H1 (cell line): ENCODE measurements at regions not wholly inside any gene's neighbourhood (a gene's known extent, or its start where the extent isn't known, plus 50 kb on each side); places are given as distances from the start of the nearest gene placed in this dataset.

ENCODE experiments used
- BRCA1 ChIP-seq: IDR thresholded peaks from 2 replicates; pipeline ENCODE4 v1.6.1; 2012; ENCODE audit warnings: low read depth, low read length, improper control_type of control experiment
- CBX5 ChIP-seq: fragments of 300-800, 300-1000 bp; sonication (generic); IDR thresholded peaks from 2 replicates; pipeline ENCODE4 v1.7.1; 2016; ENCODE audit warnings: antibody characterized with exemption, low read length, low read depth
- CEBPB ChIP-seq: IDR thresholded peaks from 2 replicates; pipeline ENCODE4 v1.6.1; 2012; ENCODE audit warnings: low read depth, low read length
- CHD7 ChIP-seq: fragments of 300-600 bp; sonication (generic); IDR thresholded peaks from 2 replicates; pipeline ENCODE4 v1.7.1; 2012; ENCODE audit warnings: low read length, moderate library complexity, mild to moderate bottlenecking, inconsistent platforms; ENCODE audit not compliant: insufficient replicate concordance
- CTBP2 ChIP-seq: IDR thresholded peaks from 2 replicates; pipeline ENCODE4 v1.7.0; 2011; ENCODE audit warnings: borderline replicate concordance, mild to moderate bottlenecking, moderate library complexity, mixed read lengths, low read length; ENCODE audit not compliant: insufficient read depth, insufficient read length
- NANOG ChIP-seq: IDR thresholded peaks from 2 replicates; pipeline ENCODE4 v1.6.1; 2011; ENCODE audit warnings: low read length, low read depth, mild to moderate bottlenecking, inconsistent platforms; ENCODE audit not compliant: insufficient read depth, poor library complexity, severe bottlenecking
- PHF8 ChIP-seq: fragments of 200-600 bp; sonication (generic); conservative IDR thresholded peaks from 2 replicates; pipeline ENCODE4 v1.7.1; 2012; ENCODE audit warnings: low read depth, mild to moderate bottlenecking, inconsistent platforms, low read length, moderate library complexity
- YY1 ChIP-seq: IDR thresholded peaks from 2 replicates; pipeline ENCODE4 v1.6.1; 2011; ENCODE audit warnings: low read depth, mild to moderate bottlenecking, low read length

- no peak for TF ChIP-seq CHD7
- no peak for TF ChIP-seq PHF8
- TF ChIP-seq CTBP2, result no peak
- TF ChIP-seq YY1, result no peak
- no peak for TF ChIP-seq CEBPB
- no peak for TF ChIP-seq NANOG
- no peak for TF ChIP-seq BRCA1
- TF ChIP-seq CBX5, result no peak
Observed at GRCh38 chr15:91649831-91650321, 203.6 kb upstream of the SLCO3A1 start (continued).
